SU-DHL-6 (cell line): ENCODE measurements at regions not wholly inside any gene's neighbourhood (a gene's known extent, or its start where the extent isn't known, plus 50 kb on each side); places are given as distances from the start of the nearest gene placed in this dataset.

Experiments used
- CTCF ChIP-seq: fragments of 200-600 bp; sonication (generic); IDR thresholded peaks from one replicate; pipeline ENCODE4 v1.5.1; 2017; ENCODE audit warnings: antibody characterized with exemption, mild to moderate bottlenecking, low read length, moderate library complexity; ENCODE audit not compliant: insufficient read depth, poor library complexity, severe bottlenecking
- EZH2phosphoT487 ChIP-seq: fragments of 200-600 bp; sonication (generic), shearing (Covaris generic); conservative IDR thresholded peaks from 2 replicates; pipeline ENCODE4 v1.6.1; 2018; ENCODE audit warnings: mild to moderate bottlenecking, antibody characterized with exemption, low read length, moderate library complexity, mixed read lengths

- TF ChIP-seq CTCF (no peak), EZH2phosphoT487 (no peak)
Observed at GRCh38 chr4:30245140-30245539, 475.0 kb upstream of the PCDH7 start.
